Heart left ventricle (tissue), 16 donors: ENCODE measurements at regions not wholly inside any gene's neighbourhood (a gene's known extent, or its start where the extent isn't known, plus 50 kb on each side); places are given as distances from the start of the nearest gene placed in this dataset.

Experiments
- ATAC-seq, 4 donors: fragments of 200-7000 bp; cut with Tn5 transposase; one replicate each; pipeline ENCODE4 v1.9.1; 2020 to 2022; ENCODE audit warnings: moderate library complexity in 4 of 4, mild to moderate bottlenecking in 3 of 4, moderate number of reproducible peaks in 1 of 4
- DNase-seq, 5 donors: peaks; one replicate each; pipeline ENCODE4 v3.0.0-alpha.2; 2020
- H3K27ac ChIP-seq, 12 donors: fragments of 200-600 bp; sonication (generic) in 4 of 12; one replicate each; pipeline versions ENCODE4 v1.5.0 to v1.8.0; 2016 to 2022; ENCODE audit warnings: mild to moderate bottlenecking in 2 of 12
- H3K27me3 ChIP-seq, 9 donors: fragments of 200-600 bp; sonication (generic) in 2 of 9; one replicate each; pipeline versions ENCODE4 v1.5.1 to v1.8.0; 2016 to 2022; ENCODE audit warnings: mild to moderate bottlenecking in 3 of 9
- H3K36me3 ChIP-seq, 9 donors: fragments of 200-600 bp; sonication (generic) in 2 of 9; one replicate each; pipeline versions ENCODE4 v1.5.0 to v1.8.0; 2018 to 2022; ENCODE audit warnings: mild to moderate bottlenecking in 2 of 9
- H3K4me1 ChIP-seq, 12 donors: fragments of 200-600 bp; sonication (generic) in 4 of 12; one replicate each; pipeline versions ENCODE4 v1.5.0 to v1.8.0; 2016 to 2022; ENCODE audit warnings: mild to moderate bottlenecking in 3 of 12
- H3K4me3 ChIP-seq, 12 donors: fragments of 200-600 bp; sonication (generic) in 4 of 12; one replicate each; pipeline versions ENCODE4 v1.5.0 to v1.8.0; 2017 to 2022; ENCODE audit warnings: mild to moderate bottlenecking in 9 of 12, moderate library complexity in 4 of 12
- H3K9me3 ChIP-seq, 12 donors: fragments of 200-600 bp; sonication (generic) in 4 of 12; one replicate each; pipeline versions ENCODE4 v1.5.0 to v1.8.0; 2016 to 2022; ENCODE audit warnings: mild to moderate bottlenecking in 1 of 12
- POLR2A ChIP-seq, 2 donors: fragments of 450-650 bp; IDR thresholded peaks; one replicate each; pipeline ENCODE4 v1.6.1; 2017; ENCODE audit warnings: antibody characterized with exemption in 2 of 2, mild to moderate bottlenecking in 2 of 2, moderate library complexity in 2 of 2
- WGBS, 4 donors: extraction: QIAGEN DNeasy Blood & Tissue Kit in 2 of 4; methylation state at CpG; one replicate each; pipeline versions ENCODE4 v1.1.5 to v1.1.7; 2013 to 2018; 5-methylcytosine and 5-hydroxymethylcytosine counted together
- intact Hi-C, 10 donors: fragments of 100-400 bp; cut with DNase I; formaldehyde crosslinking; loops; one replicate each; pipeline versions ENCODE4 v1.11.1 to v1.14.2; 2022
- TF ChIP-seq, protein P1 (sequence below), 12 donors: fragments of 200-600 bp; sonication (generic) in 4 of 12; IDR thresholded peaks; one replicate each; pipeline versions ENCODE4 v1.5.0 to v1.8.0; 2018 to 2022; ENCODE audit warnings: antibody characterized with exemption in 12 of 12, mild to moderate bottlenecking in 5 of 12
- donor health status: ischemic (EF 13 %, LVEDD 7.1; RV severe dilation, severe dysfunction).
- donor health status: healthy with polysubstance abuse.
- donor health status: DM: no; HTN: yes; CAD: no.
- donor health status: DM: no; HTN: no; CAD: no.
- donor health status: ischemic (EF 25% LVEDD 6.9; RV normal size, moderate dysfunction).
- donor health status: ischemic (EF 25% LVEDD 5.7; RV mildly dilated, moderate dysfunction).
- donor health status: healthy.
- donor health status: DM: yes; HTN: yes; CAD: no.
- donor health status: ischemic (EF 35%, LVEDD 5.7; RV mildly dilated, moderate dysfunction).
- donor health status: nonischemic (EF 11% LVEDD 7.7; RV severe dilation, severe dysfunction).
- donor health status: DM: yes; HTN: yes; CAD: no.
- donor health status: PGD.
- donor health status: ischemic (EF 29% LVEDD 5.4; RV normal size, mild dysfunction).
- donor health status: nonischemic (EF 23%, LVEDD 6.1; RV moderate dilation, normal function).

DNA sequence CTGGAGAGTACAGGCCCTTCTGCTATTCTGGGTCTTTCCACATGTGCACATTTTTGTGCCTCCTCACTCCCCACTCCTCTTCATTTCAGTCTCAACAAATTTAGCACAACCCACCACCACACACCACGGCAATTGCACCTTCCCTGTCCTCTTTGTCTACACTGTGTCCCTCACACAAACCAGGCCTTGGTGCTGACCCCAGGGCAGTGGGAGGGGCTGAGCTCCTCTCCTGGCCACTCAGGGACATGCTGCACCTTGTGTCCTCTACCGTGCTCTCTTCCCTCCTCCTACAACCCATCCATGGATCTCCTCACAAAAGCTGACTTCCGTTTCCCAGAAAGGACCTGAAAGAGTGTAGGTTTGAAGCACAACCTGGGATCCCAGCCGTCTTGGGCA lies 90.9 kb upstream of the IKZF1 start:
- no peak for ATAC-seq

DNA sequence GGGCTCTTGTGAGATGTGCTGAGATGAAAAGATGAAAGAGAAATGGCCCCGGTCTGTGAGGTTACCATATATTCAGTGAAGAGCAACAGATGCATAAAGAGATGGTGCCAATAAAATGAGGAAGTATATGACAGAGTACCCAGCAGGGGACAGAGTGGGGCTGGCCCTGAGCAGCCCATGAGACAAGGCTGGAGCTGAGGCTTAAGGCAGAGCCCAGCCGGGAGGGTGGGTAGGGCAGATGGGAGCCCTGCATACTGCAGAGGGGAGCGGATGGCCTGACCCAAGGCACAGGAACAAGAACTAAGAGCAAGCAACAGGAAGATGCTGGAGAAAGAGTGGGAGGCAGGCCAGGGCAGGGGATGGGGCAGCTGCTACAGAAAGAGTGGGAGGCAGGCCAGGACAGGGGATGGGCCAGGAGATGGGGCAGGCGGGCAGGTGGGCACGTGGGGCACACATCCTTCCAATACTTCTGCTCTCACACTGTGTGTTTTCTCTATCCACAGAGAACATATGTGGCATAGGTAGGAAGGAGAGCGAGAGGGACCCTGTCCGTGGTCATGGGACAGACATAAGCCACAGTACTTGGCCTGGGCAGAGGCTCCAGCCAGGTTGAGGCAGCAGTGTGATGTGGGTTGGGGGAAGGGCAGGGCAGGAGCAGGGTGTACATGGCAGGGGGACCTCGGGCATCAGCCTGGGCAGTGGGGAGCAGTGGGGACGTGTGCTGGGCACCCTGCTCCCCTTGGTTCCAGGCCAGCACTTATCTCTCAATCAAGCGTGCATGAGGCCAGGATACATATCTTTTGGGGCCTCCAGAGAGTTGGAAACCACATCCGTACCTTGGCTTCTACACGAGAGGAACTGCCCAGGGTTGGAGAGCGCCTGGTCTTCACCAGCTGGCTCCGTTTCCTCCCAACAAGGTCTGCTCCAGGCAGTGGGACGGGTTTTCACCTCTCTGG lies 91.6 kb upstream of the IKZF1 start:
- TF ChIP-seq POLR2A (IDR thresholded peaks at IDR 0.05), result no peak
- TF ChIP-seq, protein P1, sequence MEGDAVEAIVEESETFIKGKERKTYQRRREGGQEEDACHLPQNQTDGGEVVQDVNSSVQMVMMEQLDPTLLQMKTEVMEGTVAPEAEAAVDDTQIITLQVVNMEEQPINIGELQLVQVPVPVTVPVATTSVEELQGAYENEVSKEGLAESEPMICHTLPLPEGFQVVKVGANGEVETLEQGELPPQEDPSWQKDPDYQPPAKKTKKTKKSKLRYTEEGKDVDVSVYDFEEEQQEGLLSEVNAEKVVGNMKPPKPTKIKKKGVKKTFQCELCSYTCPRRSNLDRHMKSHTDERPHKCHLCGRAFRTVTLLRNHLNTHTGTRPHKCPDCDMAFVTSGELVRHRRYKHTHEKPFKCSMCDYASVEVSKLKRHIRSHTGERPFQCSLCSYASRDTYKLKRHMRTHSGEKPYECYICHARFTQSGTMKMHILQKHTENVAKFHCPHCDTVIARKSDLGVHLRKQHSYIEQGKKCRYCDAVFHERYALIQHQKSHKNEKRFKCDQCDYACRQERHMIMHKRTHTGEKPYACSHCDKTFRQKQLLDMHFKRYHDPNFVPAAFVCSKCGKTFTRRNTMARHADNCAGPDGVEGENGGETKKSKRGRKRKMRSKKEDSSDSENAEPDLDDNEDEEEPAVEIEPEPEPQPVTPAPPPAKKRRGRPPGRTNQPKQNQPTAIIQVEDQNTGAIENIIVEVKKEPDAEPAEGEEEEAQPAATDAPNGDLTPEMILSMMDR (IDR thresholded peaks at IDR 0.05), result no peak
- intact Hi-C loops, result no loop called here

More for the DNA sequence above, 90.9 kb upstream of the IKZF1 start:
- H3K36me3 ChIP-seq, result no peaks in the 10 kb centered on the region
- H3K9me3 ChIP-seq, result no peaks in the 10 kb centered on the region
- intact Hi-C loops, result no loop called here
- WGBS, 4 donors, result 67 to 86% (median 74%) methylated on average over 4 of the region's 4 CpGs
- peaks cover 0 to 55% (median 0%) of the 10 kb centered on the region in 12 donors for H3K4me1 ChIP-seq
- H3K27ac ChIP-seq, result no peak overlapping the region
- peaks cover 0 to 22% (median 0%) of the 10 kb centered on the region in 9 donors for H3K27me3 ChIP-seq
- H3K4me3 ChIP-seq, result no peak overlapping the region
- TF ChIP-seq, protein P1 (IDR thresholded peaks at IDR 0.05), result no peak
- no peak for TF ChIP-seq POLR2A (IDR thresholded peaks at IDR 0.05)
- DNase-seq, result no peak

DNA sequence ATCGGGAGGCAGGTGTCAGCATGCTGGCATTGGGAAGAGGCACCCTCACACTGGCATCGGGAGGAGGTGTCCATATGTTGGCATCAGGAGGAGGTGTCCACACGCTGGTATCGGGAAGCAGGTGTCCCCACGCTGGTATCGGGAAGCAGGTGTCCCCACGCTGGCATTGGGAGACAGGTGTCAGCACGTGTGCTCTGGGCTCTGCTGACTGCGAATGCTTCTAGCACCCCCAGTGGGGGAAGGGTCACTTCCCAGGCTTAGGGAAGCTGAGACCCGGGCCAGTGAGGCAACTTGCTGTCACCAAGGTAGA lies 92.5 kb upstream of the IKZF1 start:
- intact Hi-C loops, result no loop called here
- Histone ChIP-seq H3K27me3 (peaks cover 0 to 25% (median 0%) of the 10 kb centered on the region in 9 donors), H3K4me1 (peaks cover 0 to 57% (median 0%) of the 10 kb centered on the region in 12 donors), H3K27ac (no peak overlapping the region), H3K9me3 (no peaks in the 10 kb centered on the region), H3K4me3 (no peak overlapping the region), H3K36me3 (no peaks in the 10 kb centered on the region)
- ATAC-seq, result no peak
- DNase-seq, result no peak
- WGBS, 4 donors, result 73 to 86% (median 79%) methylated on average over 8 to 10 of the region's 10 CpGs
- no peak for TF ChIP-seq POLR2A (IDR thresholded peaks at IDR 0.05)
- TF ChIP-seq, protein P1 (IDR thresholded peaks at IDR 0.05), result no peak

More for the DNA sequence above, 91.6 kb upstream of the IKZF1 start:
- DNase-seq (no peak), ATAC-seq (peak in 2 of 4 donors; percentile 51 to 59)
- Histone ChIP-seq H3K9me3 (no peaks in the 10 kb centered on the region), H3K4me3 (no peak overlapping the region), H3K36me3 (no peaks in the 10 kb centered on the region), H3K27me3 (peaks cover 0 to 22% (median 0%) of the 10 kb centered on the region in 9 donors), H3K27ac (no peak overlapping the region), H3K4me1 (peaks cover 0 to 57% (median 0%) of the 10 kb centered on the region in 12 donors)
- WGBS, 4 donors, result 68 to 78% (median 72%) methylated on average over 15 of the region's 15 CpGs

DNA sequence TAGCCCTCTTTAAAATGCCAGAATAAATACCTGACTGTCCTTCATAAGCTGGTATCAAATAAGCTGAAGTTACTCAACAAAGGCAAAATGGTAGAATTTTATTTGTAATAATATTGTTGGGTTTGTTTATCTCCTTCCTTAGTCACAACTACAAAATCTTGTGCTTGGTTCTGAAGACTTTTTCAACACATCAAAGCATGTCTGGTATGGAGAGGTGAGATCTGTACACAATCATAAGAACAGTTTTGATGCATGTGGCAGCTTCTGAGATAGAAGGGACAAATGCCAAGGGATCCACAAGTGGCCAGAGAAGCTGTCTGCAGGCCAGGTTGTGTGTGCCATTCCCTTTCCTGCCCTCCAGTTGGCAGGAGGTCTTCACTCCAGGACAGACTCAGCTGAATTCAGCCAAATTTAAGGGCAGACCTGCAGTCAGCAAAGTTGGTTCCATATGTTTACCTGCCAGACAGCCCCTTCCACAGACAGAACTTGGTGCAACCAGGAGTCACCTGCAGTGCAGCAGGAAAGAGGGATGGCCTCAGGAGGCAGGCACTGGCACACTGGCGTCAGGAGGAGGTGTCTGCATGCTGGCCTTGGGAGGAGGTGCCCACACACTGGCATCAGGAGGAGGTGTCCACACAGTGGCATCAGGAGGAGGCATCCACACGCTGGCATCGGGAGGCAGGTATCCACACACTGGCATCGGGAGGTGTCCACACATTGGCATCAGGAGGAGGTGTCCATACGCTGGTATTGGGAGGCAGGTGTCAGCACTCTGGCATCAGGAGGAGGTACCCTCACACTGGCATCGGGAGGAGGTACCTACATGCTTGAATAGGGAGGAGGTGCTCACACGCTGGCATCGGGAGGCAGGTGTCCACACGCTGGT lies 93.1 kb upstream of the IKZF1 start:
- Histone ChIP-seq H3K27me3 (peaks cover 0 to 30% (median 0%) of the 10 kb centered on the region in 9 donors), H3K4me1 (peaks cover 0 to 57% (median 0%) of the 10 kb centered on the region in 12 donors), H3K9me3 (no peaks in the 10 kb centered on the region), H3K36me3 (no peaks in the 10 kb centered on the region), H3K27ac (peak overlapping the region in 1 of 12 donors; percentile 0), H3K4me3 (no peak overlapping the region)
- DNase-seq (no peak), ATAC-seq (no peak)
- 77 to 93% (median 87%) methylated on average over 6 to 9 of the region's 9 CpGs for WGBS, 4 donors
- intact Hi-C loops, result no loop called here
- TF ChIP-seq POLR2A (IDR thresholded peaks at IDR 0.05), result no peak
- TF ChIP-seq, protein P1 (IDR thresholded peaks at IDR 0.05), result no peak
